ENCODE measurements at regions not wholly inside any gene's neighbourhood (a gene's known extent, or its start where the extent isn't known, plus 50 kb on each side); places are given as distances from the start of the nearest gene placed in this dataset.
"Not testable (repeated sequence)": the region's sequence is repeated elsewhere in the genome, so short reads cannot be mapped to it uniquely, and the experiment has no call there.

- Histone ChIP-seq H3K27ac (no peak overlapping the region), H3K4me3 (no peak overlapping the region)
- DNase-seq (ENCODE audit: low spot score) = no peak
- TF ChIP-seq CTCF (IDR thresholded peaks at IDR 0.05) = no peak
Measured at GRCh38 chr9:108049671-108050494, 560.3 kb upstream of the KLF4 start.

- no peak for DNase-seq (ENCODE audit: low spot score)
- no peak overlapping the region for H3K4me3 ChIP-seq
Measured at GRCh38 chr9:108049026-108049607, 559.5 kb upstream of the KLF4 start.

DNA sequence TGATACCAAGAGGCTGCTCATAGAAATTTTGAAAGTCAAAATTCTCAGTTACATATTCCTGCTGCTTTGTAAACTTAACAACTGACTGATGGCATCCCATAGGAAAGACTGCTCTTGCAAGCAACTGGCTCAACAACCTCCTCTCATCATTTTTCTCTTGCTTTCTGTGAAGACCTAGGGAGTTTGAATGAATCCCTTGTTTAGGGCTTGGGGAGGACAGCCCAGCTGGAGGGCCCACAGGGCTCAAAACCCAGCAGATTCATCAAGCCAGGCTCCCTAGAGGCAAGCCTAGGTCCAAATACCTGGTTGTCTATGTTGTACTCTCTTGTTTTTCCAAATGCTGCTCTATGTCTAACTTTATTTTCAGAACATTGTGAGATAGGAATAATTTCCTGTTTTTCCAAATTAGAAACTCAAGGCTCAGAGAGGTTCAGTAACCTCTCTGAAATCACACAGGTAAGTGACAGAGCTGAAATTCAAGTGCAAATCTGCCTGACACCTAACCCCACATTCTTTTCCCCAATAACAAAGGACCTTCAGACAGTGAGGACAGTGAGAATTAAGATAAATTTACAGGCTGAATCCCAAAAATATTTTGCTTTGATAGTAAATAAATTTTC is 558.9 kb upstream of the KLF4 start:
- Histone ChIP-seq H3K4me3 (no peak overlapping the region), H3K27ac (no peak overlapping the region)
- no peak for DNase-seq (ENCODE audit: low spot score)
- TF ChIP-seq CTCF (IDR thresholded peaks at IDR 0.05) = no peak

More at GRCh38 chr9:108049026-108049607, 559.5 kb upstream of the KLF4 start:
- no peak overlapping the region for H3K27ac ChIP-seq
- no peak for TF ChIP-seq CTCF (IDR thresholded peaks at IDR 0.05)

DNA sequence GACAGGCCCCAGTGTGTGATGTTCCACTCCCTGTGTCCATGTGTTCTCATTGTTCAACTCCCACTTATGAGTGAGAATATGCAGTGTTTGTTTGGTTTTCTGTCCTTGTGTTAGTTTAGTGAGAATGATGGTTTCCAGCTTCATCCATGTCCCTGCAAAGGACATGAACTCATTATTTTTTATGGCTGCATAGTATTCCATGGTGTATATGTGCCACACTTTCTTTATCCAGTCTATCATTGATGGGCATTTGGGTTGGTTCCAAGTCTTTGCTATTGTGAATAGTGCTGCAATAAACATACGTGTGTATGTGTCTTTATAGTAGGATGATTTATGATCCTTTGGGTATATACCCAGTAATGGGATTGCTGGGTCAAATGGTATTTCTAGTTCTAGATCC is 558.2 kb upstream of the KLF4 start:
- not testable (repeated sequence) for DNase-seq (ENCODE audit: low spot score); H3K27ac ChIP-seq

DNA sequence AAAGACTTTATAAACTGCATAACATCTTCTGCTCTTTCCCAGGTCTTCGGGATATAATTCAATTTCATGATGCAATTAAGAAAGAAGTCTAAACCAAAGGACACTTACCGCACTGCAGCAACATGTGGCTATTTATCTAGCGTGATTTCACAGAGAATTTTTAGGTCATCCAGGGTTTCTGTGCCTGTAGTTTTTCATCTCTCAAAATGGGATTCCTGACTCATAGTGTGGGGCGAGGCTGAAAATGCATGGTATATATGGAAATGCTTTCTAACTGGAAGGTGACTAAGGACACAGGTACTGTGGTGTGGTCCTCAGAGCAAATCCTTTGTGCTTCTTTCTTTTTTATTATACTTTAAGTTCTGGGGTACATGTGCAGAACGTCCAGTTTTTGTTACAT is 557.7 kb upstream of the KLF4 start:
- Histone ChIP-seq H3K27ac (no peak overlapping the region), H3K4me3 (no peak overlapping the region)
- no peak for DNase-seq (ENCODE audit: low spot score)
- no peak for TF ChIP-seq CTCF (IDR thresholded peaks at IDR 0.05)

More for the DNA sequence above, 558.2 kb upstream of the KLF4 start:
- not testable (repeated sequence) for H3K4me3 ChIP-seq

GRCh38 chr9:108045851-108046250 is 556.3 kb upstream of the KLF4 start:
- TF ChIP-seq CTCF (IDR thresholded peaks at IDR 0.05) = no peak
- no peak overlapping the region for H3K4me3 ChIP-seq
- DNase-seq (ENCODE audit: low spot score) = no peak
- H3K27ac ChIP-seq = no peak overlapping the region

DNA sequence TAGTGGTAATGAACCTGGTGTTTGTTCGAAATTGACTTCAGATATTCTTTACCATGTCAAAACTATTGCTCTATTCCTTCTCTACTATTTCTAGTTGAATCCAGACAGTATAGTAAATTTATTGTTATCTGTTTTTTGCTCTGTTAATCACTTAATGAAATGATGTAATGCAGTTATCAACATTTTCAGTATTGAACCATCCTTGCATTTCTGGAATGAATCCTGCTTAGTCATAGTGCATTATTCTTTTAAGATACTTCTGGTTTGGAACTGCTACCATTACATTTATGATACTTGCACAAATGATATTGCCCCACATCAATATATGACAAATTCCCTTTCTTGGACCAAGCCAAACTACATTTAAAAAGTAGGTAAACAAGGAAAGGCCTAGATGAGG is 554.0 kb upstream of the KLF4 start:
- DNase-seq (ENCODE audit: low spot score) = no peak
- H3K27ac ChIP-seq = no peak overlapping the region
- H3K4me3 ChIP-seq = no peak overlapping the region
- no peak for TF ChIP-seq CTCF (IDR thresholded peaks at IDR 0.05)
